Motor neuron (in vitro differentiated cells): ENCODE measurements at regions not wholly inside any gene's neighbourhood (a gene's known extent, or its start where the extent isn't known, plus 50 kb on each side); places are given as distances from the start of the nearest gene placed in this dataset.
"Not testable (repeated sequence)": the region's sequence is repeated elsewhere in the genome, so short reads cannot be mapped to it uniquely, and the experiment has no call there.

Experiments
- ATAC-seq, 8 experiments: fragments of 200-7000 bp; cut with Tn5 transposase; replicated peaks in 6 of 8; 2 replicates each; pipeline ENCODE4 v1.8.0; 2021; ENCODE audit warnings: mild to moderate bottlenecking in 8 of 8, moderate library complexity in 8 of 8
- H3K27ac ChIP-seq, 2 donors: fragments of 250-450 bp; sonication (Bioruptor Pico); 2 replicates each; pipeline ENCODE4 v1.9.0; 2021; ENCODE audit warnings: antibody characterized with exemption in 2 of 2, mild to moderate bottlenecking in 2 of 2, moderate library complexity in 1 of 2
- H3K4me1 ChIP-seq, 2 donors: fragments of 250-450 bp; sonication (Bioruptor Pico); replicated peaks in 1 of 2; 2 replicates each; pipeline ENCODE4 v1.6.1; 2021; ENCODE audit warnings: antibody characterized with exemption in 2 of 2, mild to moderate bottlenecking in 2 of 2, moderate library complexity in 1 of 2
- H3K4me3 ChIP-seq, 5 donors: fragments of 250-450 bp; sonication (Bioruptor Pico); 2 replicates each; pipeline ENCODE4 v1.9.0; 2021; ENCODE audit warnings: antibody characterized with exemption in 5 of 5, mild to moderate bottlenecking in 5 of 5, moderate library complexity in 4 of 5
- WGBS, 10 experiments: fragments of 450-650 bp; shearing (Covaris generic); methylation state at CpG; one replicate each; pipeline ENCODE4 v1.0.0; 2022; 5-methylcytosine and 5-hydroxymethylcytosine counted together
- in situ Hi-C, 9 experiments: fragments of 400-800 bp; cut with MboI; loops; one replicate each; pipeline ENCODE4 v1.15.0; 2021; ENCODE audit warnings: low sequenced_read_pairs in 9 of 9, low pct_unique_long_range_greater_than_20kb in 2 of 9; ENCODE audit not compliant: unreplicated experiment in 9 of 9

- 12 to 100% (median 82%) methylated on average over 1 to 3 of the region's 3 CpGs; no CpG with 5 or more reads in 2 of the 10 experiments for WGBS, 10 experiments
- in situ Hi-C loops, H3K27ac ChIP-seq, H3K4me3 ChIP-seq, ATAC-seq: not testable (repeated sequence)
- peaks cover 0 to 11% of the 10 kb centered on the region in 2 donors for H3K4me1 ChIP-seq
Measured at GRCh38 chr5:103858367-103858766, 295.8 kb upstream of the NUDT12 start.

GRCh38 chr5:103851091-103851490 is 288.5 kb upstream of the NUDT12 start:
- ATAC-seq = no peak
- no peak overlapping the region for H3K4me3 ChIP-seq
- in situ Hi-C loops = no loop called here
- H3K27ac ChIP-seq = no peak overlapping the region
- 0 to 100% (median 56%) methylated on average over 1 of the region's 1 CpG; no CpG with 5 or more reads in 1 of the 10 experiments for WGBS, 10 experiments
- H3K4me1 ChIP-seq = peaks cover 4 to 10% of the 10 kb centered on the region in 2 donors

- 0 to 100% (median 81%) methylated on average over 1 to 3 of the region's 3 CpGs for WGBS, 10 experiments
- ATAC-seq = peak in 1 of 8 experiments; percentile 22
- no peak overlapping the region for H3K27ac ChIP-seq
- no peak overlapping the region for H3K4me3 ChIP-seq
- in situ Hi-C loops = no loop called here
- peaks cover 4 to 18% of the 10 kb centered on the region in 2 donors for H3K4me1 ChIP-seq
Measured at GRCh38 chr5:103849934-103850333, 287.3 kb upstream of the NUDT12 start.

- in situ Hi-C loops = no loop called here
- H3K27ac ChIP-seq = no peak overlapping the region
- H3K4me3 ChIP-seq = no peak overlapping the region
- H3K4me1 ChIP-seq = peaks cover 4 to 18% of the 10 kb centered on the region in 2 donors
- no peak for ATAC-seq
- WGBS, 10 experiments = 0 to 95% (median 77%) methylated on average over 1 to 3 of the region's 3 CpGs; no CpG with 5 or more reads in 1 of the 10 experiments
Measured at GRCh38 chr5:103847060-103847459, 284.5 kb upstream of the NUDT12 start.

DNA sequence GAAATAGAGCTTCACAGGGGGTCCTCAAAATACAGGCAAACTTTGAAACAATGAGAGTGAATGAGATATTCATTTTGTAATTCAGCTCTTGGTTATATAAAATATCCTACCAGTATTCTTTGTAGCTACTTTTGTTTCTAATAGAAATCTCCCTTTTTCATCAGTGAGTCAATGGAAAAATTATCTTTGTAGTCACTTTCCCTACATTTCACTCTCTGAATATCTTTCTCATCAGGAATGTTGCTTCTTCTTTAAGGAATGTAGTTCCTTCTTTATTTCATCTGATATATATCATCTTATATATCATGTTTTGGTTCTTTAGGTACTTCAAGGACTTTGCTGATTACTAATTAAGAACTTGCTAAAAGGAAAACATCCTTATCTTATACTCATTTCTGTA is 280.3 kb upstream of the NUDT12 start:
- H3K4me3 ChIP-seq = no peak overlapping the region
- H3K4me1 ChIP-seq = peaks cover 0 to 10% of the 10 kb centered on the region in 2 donors
- in situ Hi-C loops = no loop called here
- ATAC-seq = no peak
- H3K27ac ChIP-seq = no peak overlapping the region

DNA sequence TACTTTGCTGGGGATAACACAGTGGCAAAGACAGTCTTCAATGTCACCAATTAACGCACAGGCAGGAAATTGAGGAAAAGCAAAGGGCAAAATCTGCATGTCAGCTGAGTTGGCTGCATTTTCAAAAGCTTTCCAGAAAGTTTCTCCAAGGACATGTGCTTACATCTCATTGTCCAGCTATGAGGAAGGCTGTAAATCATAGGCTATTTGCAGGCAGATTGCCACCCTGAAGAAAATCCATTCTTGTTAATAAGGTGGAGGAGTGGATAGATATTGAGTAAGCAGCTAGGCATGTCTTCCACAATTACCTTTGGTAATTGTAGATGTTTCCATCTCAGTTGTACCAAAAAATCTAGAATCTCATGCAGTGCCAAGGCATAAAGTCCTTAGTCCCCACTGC is 278.0 kb upstream of the NUDT12 start:
- in situ Hi-C loops = no loop called here
- Histone ChIP-seq H3K27ac (no peak overlapping the region), H3K4me1 (peaks cover 0 to 3% of the 10 kb centered on the region in 2 donors), H3K4me3 (no peak overlapping the region)
- 0 to 100% (median 80%) methylated on average over 1 of the region's 1 CpG; no CpG with 5 or more reads in 3 of the 10 experiments for WGBS, 10 experiments
- ATAC-seq = no peak

DNA sequence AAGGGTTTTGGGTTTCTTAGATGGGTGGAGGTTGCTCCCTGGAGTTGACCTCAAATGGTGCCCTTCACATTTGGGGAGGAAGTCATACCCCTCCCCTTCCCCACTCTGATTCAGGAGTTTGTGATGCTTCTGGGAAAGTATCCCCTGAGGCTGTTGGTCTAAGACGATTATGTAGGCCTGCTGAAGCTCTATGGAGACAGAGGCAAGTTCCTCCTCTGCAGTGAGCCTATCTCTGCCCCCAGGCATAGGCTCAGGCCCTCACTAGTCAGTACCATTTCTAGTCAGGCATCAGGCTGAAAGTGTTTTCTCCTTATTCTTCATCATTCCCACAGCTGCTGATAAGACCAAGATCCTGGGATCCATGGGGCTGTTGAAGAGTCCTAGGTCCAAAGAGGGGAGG is 271.6 kb upstream of the NUDT12 start:
- in situ Hi-C loops = no loop called here
- H3K27ac ChIP-seq = no peak overlapping the region
- no peak for ATAC-seq
- 60 to 80% (median 80%) methylated on average over 1 of the region's 1 CpG; no CpG with 5 or more reads in 7 of the 10 experiments for whole genome bisulfite sequencing, 10 experiments
- no peak overlapping the region for H3K4me3 ChIP-seq
- H3K4me1 ChIP-seq = no peaks in the 10 kb centered on the region

- no peak overlapping the region for H3K4me3 ChIP-seq
- no peak overlapping the region for H3K27ac ChIP-seq
- no peak for ATAC-seq
- H3K4me1 ChIP-seq = no peaks in the 10 kb centered on the region
- WGBS, 10 experiments = 0 to 87% (median 50%) methylated on average over 2 to 7 of the region's 7 CpGs
- in situ Hi-C loops = no loop called here
Measured at GRCh38 chr5:103829585-103829984, 267.0 kb upstream of the NUDT12 start.

DNA sequence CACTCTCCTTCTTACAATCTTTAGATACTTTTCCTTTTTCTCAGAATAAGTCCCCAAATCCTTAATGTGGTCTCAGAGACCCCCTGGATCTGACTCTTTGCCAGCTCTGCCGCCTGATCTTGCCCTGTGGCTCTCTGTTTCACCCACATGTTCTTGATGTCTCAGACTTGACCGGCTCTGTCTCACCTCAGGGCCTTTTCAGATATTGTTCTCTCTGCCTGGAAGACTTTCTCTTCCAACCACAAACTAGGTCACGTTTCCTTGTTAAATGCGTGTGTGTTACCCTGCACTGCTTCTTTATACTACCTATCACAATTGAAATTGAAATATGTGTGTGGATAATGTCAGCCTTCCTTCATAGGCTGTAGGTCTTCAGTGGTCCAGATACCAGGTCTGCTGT is 265.4 kb upstream of the NUDT12 start:
- Histone ChIP-seq H3K4me1 (no peaks in the 10 kb centered on the region), H3K27ac (no peak overlapping the region), H3K4me3 (no peak overlapping the region)
- in situ Hi-C loops = no loop called here
- 0 to 97% (median 80%) methylated on average over 1 to 4 of the region's 4 CpGs; no CpG with 5 or more reads in 1 of the 10 experiments for WGBS, 10 experiments
- no peak for ATAC-seq

- Histone ChIP-seq H3K4me3 (no peak overlapping the region), H3K4me1 (no peaks in the 10 kb centered on the region), H3K27ac (no peak overlapping the region)
- ATAC-seq = no peak
- WGBS, 10 experiments = 16 to 100% (median 93%) methylated on average over 1 to 5 of the region's 5 CpGs; no CpG with 5 or more reads in 1 of the 10 experiments
- in situ Hi-C loops = loop anchor here in 1 of 9 experiments (25.0 kb wide), 1 partner anchor 341 kb away; no protein-coding TSS in a partner anchor
Measured at GRCh38 chr5:103821361-103821760, 258.8 kb upstream of the NUDT12 start.

GRCh38 chr5:103808464-103809106 is 246.0 kb upstream of the NUDT12 start:
- 0 to 50% (median 14%) methylated on average over 1 to 3 of the region's 3 CpGs; no CpG with 5 or more reads in 1 of the 10 experiments for WGBS, 10 experiments
- in situ Hi-C loops = loop anchor here in 1 of 9 experiments (25.0 kb wide), 1 partner anchor 354 kb away; no protein-coding TSS in a partner anchor
- H3K27ac ChIP-seq = no peak overlapping the region
- H3K4me3 ChIP-seq = no peak overlapping the region
- H3K4me1 ChIP-seq = no peaks in the 10 kb centered on the region
- peak; percentile 70 to 91 (median 82) for ATAC-seq

- in situ Hi-C loops = loop anchor here in 1 of 9 experiments (25.0 kb wide), 1 partner anchor 358 kb away; no protein-coding TSS in a partner anchor
- 0 to 100% (median 75%) methylated on average over 1 to 2 of the region's 2 CpGs; no CpG with 5 or more reads in 2 of the 10 experiments for WGBS, 10 experiments
Measured at GRCh38 chr5:103804711-103805110, 242.1 kb upstream of the NUDT12 start.

DNA sequence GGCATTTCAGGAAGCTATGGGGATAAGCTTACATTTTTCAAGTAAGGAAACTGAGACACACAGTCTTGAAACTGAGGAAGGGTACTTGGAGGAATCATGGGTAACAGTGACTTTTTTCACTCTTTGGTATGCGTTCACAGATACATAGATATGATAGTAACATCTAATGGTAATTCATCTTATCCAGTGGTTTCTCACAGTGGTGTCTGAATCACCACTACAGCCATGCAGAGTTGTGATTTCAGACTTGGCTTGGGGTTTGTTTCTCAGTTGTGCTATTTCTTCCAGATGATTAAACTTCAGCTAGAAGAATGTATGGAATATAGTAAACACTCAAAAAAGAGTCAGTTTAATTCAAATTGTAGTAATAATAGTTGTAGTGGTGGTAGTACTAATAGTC is 239.1 kb upstream of the NUDT12 start:
- Histone ChIP-seq H3K4me1 (no peaks in the 10 kb centered on the region), H3K4me3 (no peak overlapping the region), H3K27ac (no peak overlapping the region)
- WGBS, 10 experiments = 0 to 100% (median 11%) methylated on average over 1 of the region's 1 CpG; no CpG with 5 or more reads in 3 of the 10 experiments
- in situ Hi-C loops = loop anchor here in 1 of 9 experiments (25.0 kb wide), 1 partner anchor 361 kb away; no protein-coding TSS in a partner anchor
- ATAC-seq = no peak

More at GRCh38 chr5:103804711-103805110, 242.1 kb upstream of the NUDT12 start:
- Histone ChIP-seq H3K4me3 (no peak overlapping the region), H3K4me1 (no peaks in the 10 kb centered on the region), H3K27ac (no peak overlapping the region)
- no peak for ATAC-seq
